HEK293 (cell line): ENCODE measurements at regions not wholly inside any gene's neighbourhood (a gene's known extent, or its start where the extent isn't known, plus 50 kb on each side); places are given as distances from the start of the nearest gene placed in this dataset.

Source experiments
- ELK4 ChIP-seq: IDR thresholded peaks from 2 replicates; pipeline ENCODE4 v1.6.1; 2011; ENCODE audit warnings: mild to moderate bottlenecking, low read depth, low read length, borderline replicate concordance
- KLF17 ChIP-seq: fragments of 450-650 bp; formaldehyde crosslinking; IDR thresholded peaks from 2 replicates; pipeline ENCODE4 v1.5.1; 2016; ENCODE audit warnings: missing biosample characterization, missing genetic modification characterization
- YY1 ChIP-seq: fragments of 450-650 bp; formaldehyde crosslinking; IDR thresholded peaks from 2 replicates; pipeline ENCODE4 v1.5.1; 2018; ENCODE audit warnings: missing biosample characterization, missing genetic modification characterization
- ZNF311 ChIP-seq: fragments of 450-650 bp; formaldehyde crosslinking; IDR thresholded peaks from 2 replicates; pipeline ENCODE4 v1.5.1; 2017; ENCODE audit warnings: missing biosample characterization, missing genetic modification characterization, borderline replicate concordance

GRCh38 chr5:164002214-164002613 lies 496.8 kb downstream of the MAT2B start:
- TF ChIP-seq ZNF311 (no peak), YY1 (tag by site-specific recombination) (no peak), ELK4 (no peak), KLF17 (tag by site-specific recombination) (no peak)
